ENCODE measurements at regions not wholly inside any gene's neighbourhood (a gene's known extent, or its start where the extent isn't known, plus 50 kb on each side); places are given as distances from the start of the nearest gene placed in this dataset.

GRCh38 chr21:34022627-34023335 lies 50.6 kb upstream of the MRPS6 start:
- no peak for DNase-seq

DNA sequence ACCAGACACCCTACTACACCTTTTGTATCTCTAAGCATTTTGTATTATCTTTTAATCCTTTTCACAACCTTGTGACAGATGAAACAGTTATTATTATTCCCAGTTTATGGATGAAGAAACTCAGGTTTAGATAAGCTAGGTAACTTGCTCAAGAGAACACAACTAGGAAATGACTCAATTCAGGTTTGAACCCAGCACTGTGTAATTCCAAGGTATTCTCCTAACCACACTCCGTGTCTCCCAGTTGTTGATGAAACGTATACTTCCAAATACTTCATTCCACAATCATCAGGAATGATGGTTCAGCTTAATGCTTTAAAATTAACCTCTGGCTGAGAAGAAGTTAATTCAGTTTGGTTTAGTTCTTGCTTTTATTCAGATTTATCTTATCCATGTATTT lies 51.7 kb upstream of the MRPS6 start:
- no peak for DNase-seq

DNA sequence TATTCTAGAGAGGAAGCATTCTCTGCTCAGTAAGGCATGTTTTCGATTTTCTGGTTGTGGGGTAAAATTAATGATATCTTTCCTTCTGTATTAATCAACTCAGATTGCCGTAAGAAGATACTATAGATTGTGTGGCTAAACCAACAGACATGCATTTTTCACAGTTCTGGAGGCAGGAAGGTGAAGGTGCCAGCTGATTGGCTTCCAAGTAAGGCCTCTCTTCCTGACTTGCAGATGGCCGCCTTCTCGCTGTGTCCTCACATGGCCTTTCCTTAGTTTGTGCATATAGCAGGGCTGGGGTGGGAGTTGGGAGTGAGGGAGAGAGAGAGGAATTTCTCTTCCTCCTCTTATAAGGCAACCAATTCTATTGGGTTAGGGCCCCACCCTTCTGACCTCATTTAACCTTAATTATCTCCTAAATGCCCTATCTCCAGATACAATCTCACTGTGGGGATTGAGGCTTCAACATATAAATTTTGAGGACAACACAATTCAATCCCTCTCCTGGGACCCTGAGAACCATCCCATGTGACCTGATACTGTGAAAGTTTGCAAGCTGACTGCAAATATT lies 52.3 kb upstream of the MRPS6 start:
- DNase-seq: no peak

DNA sequence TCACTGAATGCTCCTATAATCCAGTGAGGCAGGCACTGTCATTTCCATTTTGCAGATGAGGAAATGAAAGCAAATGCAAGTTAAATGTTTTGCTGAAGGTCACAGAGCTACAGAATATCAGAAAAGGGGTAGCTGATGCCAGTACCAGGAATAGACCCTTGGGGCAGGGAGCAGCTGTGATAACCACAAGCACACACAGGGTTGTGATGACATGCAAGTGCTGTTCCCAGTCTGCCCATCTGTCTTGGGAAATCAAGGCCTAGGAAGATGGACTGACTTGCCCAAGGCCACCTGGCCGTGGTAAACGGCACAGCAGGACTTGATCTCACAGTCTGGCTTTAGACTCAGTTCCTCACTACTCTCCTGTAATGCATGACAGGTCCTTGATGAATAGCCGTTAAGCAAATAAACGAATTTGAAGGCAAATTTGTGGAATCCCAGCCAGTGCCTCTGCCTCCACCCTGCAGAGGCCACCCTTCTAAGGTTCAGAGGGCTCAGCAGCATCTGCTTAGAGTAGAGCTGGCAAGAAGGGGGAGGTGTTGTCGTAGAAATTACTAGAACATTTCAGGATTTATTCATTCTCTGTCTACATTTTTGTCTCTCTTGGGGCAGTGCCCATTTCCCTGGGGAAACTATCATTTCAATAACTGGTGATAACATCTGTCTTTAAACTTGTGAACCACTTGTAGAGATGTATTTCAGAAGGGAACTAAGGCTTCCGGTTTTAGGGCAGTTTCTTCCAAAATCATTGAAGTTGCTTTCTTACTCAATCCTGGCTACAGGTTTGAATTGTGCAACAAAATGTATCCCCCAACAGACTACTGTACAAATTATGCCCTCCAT lies 53.2 kb upstream of the MRPS6 start:
- no peak for DNase-seq

- no peak for DNase-seq
These were observed 54.0 kb upstream of the MRPS6 start for GRCh38 chr21:34019402-34019801.

DNA sequence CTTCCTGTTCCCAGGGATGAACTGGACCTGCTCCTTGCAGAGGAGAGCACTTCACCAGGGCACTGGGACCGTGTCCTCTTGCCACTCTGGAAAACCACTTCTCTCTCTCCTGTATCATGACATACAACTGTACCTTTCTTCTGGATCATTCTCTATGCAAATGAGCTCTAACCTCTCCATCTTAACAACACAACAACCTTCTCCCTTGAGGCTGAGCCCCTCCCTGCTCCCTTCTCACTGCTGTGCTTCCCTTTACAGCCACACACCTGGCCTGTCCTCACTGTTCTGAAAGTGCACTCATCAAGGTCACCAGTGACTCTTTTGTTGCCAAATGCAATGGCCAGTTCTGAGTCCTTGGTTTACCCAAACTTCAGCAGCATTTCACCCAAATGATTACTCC lies 54.5 kb upstream of the MRPS6 start:
- no peak for DNase-seq

DNA sequence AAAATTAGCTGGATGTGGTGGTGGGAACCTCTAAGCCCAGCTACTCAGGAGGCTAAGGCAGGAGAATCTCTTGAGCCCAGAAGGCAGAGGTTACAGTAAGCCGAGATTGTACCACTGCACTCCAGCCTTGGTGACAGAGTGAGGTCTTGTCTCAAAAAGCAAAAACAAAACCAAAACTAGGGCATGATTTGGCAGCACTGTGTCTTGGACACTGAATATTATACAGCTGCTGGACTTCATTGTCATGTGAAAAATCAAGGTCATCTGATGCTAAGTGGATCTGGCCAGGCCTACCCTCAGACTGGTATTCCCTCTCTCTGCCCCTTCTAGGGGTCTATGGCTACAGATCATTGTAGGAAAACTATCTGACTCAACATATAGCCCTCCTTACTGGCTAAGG lies 55.2 kb upstream of the MRPS6 start:
- no peak for DNase-seq

DNA sequence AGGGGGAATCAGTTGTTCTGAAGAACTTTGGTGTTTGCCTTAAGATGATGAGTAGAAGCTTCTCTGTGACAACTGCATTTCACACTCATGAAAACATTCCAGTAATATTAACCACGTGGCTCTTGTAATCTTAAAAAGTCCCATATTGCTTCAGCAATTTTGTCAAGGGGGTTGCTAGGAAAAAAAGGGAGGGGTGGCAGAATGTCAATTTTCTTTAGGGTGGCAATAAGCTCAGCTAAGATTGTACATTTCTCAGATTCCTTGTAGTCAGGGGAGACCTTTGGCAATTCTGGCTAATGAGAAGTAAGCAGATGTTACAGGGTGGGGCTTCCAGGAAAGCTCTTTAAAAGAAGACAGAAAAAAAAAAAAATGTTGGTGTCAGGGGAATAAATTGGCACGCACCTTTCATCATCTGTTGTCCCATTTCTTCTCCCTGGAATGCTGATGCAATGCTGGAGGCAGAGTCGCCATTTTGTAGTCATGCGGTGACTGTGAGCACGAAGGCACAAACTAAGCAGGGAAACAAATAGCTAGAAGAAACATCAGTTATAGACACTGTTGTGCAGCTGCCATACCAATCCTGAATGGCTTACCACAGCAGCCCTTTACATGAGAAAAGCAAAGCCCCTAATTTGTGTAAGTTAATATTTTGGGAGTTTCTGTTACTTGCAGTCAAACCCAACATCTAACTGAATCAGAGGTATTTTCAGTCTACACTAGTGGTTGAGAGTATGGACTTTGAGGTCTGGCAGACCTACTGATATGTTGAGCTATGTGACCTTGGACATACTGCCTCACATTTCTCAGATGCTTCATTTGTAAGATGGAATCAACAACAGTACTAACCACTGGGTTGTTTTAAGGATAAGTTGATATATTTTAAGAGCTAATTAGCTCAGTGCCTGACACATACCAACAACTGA lies 56.1 kb upstream of the MRPS6 start:
- DNase-seq: no peak

DNA sequence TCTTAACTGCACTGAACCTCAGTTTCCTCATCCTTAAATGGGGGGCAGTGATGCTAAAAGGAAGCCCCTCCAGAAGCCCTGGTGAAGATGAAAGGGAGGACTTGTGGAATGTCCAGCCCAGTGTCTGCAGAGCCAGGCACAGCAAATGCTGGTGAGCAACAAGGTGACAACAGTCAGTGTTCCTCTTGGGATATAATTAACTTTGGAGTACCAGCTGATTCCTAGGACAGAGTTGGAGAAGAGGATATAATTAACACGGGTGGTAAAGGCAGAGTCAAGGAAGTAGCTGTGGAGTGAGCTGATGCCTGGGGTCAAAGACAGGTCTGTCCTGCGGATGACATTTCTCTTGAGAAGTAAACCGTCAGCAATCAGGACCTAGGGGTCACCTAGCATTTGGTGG lies 60.7 kb upstream of the MRPS6 start:
- DNase-seq: no peak

DNA sequence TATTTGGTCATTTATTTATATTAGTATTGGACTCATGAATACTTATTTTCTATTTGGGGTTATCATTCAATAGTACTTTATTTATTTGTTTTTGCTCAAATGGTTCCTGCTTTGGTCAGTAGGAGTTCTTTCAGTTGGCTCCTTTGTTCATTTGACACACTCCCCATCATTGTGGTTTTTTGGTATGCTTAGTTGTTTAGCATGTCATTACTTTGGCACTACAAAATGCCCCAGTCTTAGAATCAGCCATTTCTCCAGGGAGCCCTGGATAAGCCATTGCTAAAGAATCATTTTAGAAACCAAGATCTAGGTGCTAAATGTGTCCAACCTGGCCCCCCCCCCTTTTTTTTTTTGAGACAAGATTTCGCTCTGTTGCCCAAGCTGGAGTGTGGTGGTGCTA lies 61.7 kb upstream of the MRPS6 start:
- no peak for DNase-seq

DNA sequence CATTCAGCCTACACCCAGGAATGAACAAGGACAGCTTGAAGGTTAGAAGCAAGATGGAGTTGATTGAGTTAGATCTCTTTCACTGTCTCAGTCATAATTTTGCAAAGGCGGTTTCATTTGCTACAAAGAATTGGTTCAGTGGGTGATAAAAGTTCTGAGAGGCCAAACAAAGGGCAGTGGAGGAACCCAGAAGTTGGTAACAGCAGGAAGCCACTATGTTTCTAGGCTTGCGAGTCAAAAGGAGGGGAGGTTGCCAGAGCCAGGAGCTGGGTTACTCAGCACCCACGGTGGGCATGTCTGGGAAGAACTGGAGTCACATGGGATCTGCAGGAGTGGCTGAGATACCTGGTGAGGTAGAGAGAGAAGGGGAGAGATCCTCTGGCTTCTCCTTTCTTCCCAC lies 64.2 kb upstream of the MRPS6 start:
- DNase-seq: no peak

- DNase-seq: no peak
These were observed 64.8 kb upstream of the MRPS6 start for GRCh38 chr21:34008618-34009017.

DNA sequence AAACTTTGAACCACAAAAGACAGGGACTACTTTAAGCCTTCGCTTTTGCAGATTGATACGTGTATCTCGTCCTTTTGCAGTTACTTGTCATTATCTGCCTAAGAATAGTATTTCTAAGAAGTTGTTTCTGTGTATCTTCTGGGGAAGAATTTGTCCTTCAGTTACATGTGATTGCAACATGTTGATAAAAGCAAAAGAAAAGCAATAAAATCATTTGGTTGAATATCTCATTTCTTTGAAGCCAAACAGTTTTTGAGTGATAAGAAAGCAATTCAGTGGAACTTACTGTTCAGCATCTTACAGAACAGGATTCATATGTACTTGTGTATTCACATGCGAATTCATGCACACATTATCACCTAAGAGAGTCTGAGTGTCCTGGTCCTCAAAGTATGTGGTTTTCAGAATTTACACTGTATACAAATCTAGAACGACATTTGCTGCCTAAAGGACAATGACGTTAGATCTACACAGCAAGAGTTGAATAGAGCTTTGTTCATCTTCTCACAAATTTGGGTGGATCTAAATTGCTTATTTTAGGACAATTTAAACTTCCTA lies 66.7 kb upstream of the MRPS6 start:
- no peak for DNase-seq

DNA sequence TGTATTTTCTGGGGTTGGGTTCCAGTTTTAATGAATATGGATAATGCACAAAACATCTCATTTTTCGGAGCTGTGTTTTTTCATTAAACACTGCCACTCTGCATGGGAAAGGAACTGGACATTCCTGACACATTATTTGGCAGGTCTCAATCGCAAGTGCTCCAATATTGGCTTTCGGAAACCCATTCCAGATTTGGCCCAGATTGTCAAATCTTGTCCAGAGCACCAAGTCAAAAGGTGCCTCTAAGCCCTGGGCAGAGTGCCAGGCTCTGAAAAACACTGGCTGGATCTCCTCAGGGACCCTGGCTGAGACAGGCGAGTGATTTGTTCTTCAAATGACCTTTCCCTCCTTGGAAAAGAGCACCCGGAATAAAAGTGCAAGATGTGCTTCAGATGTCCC lies 68.4 kb upstream of the MRPS6 start:
- DNase-seq: no peak

GRCh38 chr21:34004013-34004938 lies 69.1 kb upstream of the MRPS6 start:
- DNase-seq: no peak

GRCh38 chr21:34003428-34003827 lies 70.0 kb upstream of the MRPS6 start:
- DNase-seq: no peak

GRCh38 chr21:34000375-34000774 lies 73.0 kb upstream of the MRPS6 start:
- DNase-seq: no peak

DNA sequence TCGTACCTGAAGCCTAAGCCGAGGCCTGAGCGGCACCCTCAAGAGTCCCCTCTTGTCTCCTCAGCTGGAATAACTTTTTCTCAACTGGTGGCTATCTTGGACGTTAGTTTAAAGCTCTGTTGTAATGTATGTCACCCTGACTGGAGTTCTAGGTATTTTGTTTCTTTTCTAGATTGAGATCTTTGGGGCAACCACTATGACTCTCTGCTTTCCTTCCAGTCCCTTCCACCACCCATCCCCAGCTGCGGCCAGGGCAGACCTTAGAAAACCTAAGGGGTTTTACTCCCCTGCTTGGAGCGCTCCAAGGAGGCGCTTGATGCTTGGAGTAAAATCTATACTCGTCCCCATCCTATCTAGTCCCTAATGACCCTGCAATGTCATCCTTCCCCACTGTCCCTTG lies 74.6 kb upstream of the MRPS6 start:
- no peak for DNase-seq

- DNase-seq: no peak
These were observed 75.0 kb upstream of the MRPS6 start for GRCh38 chr21:33998402-33998801.

GRCh38 chr21:33997436-33997835 lies 75.9 kb upstream of the MRPS6 start:
- no peak for DNase-seq

GRCh38 chr21:33994373-33994772 lies 78.8 kb upstream of the ATP5PO start:
- DNase-seq: no peak

Data from skin of body (tissue), 1 donor.